ENCODE measurements at regions not wholly inside any gene's neighbourhood (a gene's known extent, or its start where the extent isn't known, plus 50 kb on each side); places are given as distances from the start of the nearest gene placed in this dataset.

- TF ChIP-seq CTCF (IDR thresholded peaks at IDR 0.05) (no peak), POLR2A (IDR thresholded peaks at IDR 0.05) (no peak)
Measured at GRCh38 chr2:71877636-71878035, 270.0 kb downstream of the CYP26B1 start.
